Frontal cortex (tissue), 3 donors: ENCODE measurements at regions not wholly inside any gene's neighbourhood (a gene's known extent, or its start where the extent isn't known, plus 50 kb on each side); places are given as distances from the start of the nearest gene placed in this dataset.

Source experiments
- DNase-seq, 2 donors: peaks; one replicate each; pipeline ENCODE4 v3.0.0; 2012; ENCODE audit warnings: low spot score in 2 of 2
- FAIRE-seq: peaks from 2 replicates; lab custom pipeline; 2012; peaks lifted over from hg19 to GRCh38; lab: Jason Lieb, UNC
- donor health status: control.
- donor health status: control.
- donor health status: control.

DNA sequence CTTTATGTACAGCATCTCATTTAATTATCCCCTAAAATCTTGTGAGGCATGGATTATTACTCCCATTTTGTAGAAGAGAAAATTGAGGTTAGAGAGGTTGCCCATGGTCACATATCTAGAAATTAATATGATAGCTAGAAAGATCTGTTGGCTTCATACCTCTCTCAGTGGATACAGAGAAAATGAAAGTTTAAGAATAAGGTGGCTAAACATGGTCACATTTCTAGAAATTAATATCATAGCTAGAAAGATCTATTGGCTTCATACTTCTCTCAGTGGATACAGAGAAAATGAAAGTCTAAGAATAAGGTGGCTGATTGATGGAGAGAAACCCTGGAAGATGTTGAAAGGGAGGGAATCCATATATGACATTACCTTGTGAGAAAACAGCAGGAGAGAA, 260.7 kb upstream of the MAN1A1 start:
- DNase-seq (no peak), FAIRE-seq (no peak)

- DNase-seq (no peak), FAIRE-seq (no peak)
Observed at GRCh38 chr6:119609865-119610264, 260.3 kb upstream of the MAN1A1 start.

- FAIRE-seq, result no peak
- no peak for DNase-seq
Observed at GRCh38 chr6:119608994-119609393, 259.4 kb upstream of the MAN1A1 start.

DNA sequence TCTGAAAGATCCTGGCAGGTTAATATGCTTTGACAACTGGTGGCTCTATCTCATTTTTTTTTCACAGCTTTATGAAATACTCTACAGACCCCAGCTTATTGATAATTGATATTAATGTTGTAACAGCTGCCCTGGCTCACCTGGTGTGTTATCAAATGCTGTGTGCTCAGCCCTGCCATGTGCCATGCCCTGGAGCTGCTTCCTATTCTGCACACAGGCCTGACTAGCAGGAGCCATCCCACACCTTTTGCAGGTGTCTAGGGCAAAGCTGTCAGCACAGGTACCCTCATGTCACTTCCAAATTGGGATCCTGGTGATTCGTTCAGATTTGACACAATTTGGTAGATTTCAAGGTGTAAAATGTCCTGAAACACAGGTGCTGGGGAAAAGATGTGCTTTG, 254.6 kb upstream of the MAN1A1 start:
- DNase-seq, result no peak
- no peak for FAIRE-seq

GRCh38 chr6:119603501-119603900, 253.9 kb upstream of the MAN1A1 start:
- DNase-seq (no peak), FAIRE-seq (no peak)

- no peak for FAIRE-seq
- no peak for DNase-seq
Observed at GRCh38 chr6:119602215-119603178, 252.9 kb upstream of the MAN1A1 start.

DNA sequence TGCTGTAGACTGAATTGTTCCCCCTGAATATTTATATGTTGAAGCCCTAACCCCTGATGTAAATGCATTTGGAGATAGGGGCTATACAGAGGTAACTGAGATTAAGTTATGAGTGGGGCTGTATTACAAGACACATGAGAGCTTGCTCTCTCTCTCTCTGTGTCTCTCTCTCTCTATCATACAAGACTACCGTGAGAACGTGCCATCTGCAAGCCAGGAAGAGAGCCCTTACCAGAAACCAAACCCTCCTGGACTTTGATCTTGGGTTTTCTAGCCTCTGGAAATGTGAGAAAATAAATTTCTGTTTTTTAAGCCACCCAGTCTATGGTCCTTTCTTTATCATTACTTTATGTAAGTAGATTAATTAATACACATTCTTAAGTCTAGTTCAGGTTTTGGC, 249.3 kb upstream of the MAN1A1 start:
- DNase-seq (no peak), FAIRE-seq (no peak)

DNA sequence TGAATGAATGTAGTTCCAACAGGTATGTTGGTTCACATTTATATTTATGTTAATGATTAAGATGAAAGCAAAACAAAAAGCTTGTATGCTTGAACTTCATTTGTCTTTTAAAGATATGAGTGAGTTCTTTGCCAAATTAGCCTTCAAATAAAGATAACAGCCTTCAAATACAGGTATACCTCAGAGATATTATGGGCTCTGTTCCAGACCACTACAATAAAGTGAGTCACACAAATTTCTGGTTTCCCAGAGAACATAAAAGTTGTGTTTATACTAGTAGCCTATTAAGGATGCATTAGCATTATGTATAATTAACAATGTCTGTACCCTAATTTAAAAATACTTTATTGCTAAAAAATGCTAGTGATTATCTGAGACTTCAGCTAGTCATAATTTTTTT, 245.3 kb upstream of the MAN1A1 start:
- DNase-seq, result no peak
- FAIRE-seq, result no peak

GRCh38 chr6:119591235-119591634, 241.7 kb upstream of the MAN1A1 start:
- FAIRE-seq, result no peak
- DNase-seq, result no peak

- FAIRE-seq (no peak), DNase-seq (no peak)
Observed at GRCh38 chr6:119590066-119590465, 240.5 kb upstream of the MAN1A1 start.

DNA sequence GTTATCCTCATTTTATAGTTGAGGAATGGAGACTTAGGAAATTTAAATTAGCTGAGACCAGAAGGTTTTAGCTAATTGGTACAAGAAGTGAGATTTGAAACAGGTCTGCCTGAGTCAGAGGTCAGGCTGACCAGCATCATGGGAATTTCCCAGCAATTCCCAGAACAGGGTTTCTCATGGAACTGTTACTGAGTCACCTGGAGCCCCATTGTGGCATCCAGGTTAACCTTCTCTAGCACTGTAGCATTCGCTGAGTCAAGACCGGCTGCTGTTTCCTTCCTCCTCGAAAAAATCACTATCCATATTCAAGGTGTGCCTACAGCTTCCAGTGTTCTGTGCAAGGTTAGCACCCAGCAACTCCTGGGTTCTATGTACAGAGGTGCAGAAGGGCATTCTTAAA, 238.0 kb upstream of the MAN1A1 start:
- DNase-seq (no peak), FAIRE-seq (no peak)

- FAIRE-seq (no peak), DNase-seq (no peak)
Observed at GRCh38 chr6:119586250-119586882, 236.8 kb upstream of the MAN1A1 start.

DNA sequence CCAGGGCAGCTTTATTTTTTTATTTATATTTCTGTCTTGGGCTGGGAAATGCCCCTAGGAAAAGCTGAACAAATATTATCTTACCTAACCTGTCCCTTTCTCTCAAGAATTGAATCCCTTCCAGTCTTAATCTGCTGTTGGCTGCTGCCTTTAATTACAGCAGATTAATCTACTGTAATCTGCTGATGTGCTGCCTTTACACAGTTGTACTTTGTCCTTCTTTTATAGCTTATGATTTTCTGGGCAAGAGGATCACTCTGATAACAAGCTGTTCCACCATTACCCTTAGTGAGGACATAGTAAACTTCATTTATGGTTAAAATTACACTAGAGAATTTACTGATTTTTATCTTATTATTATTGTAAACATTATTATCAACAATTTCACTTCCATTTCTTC, 234.5 kb upstream of the MAN1A1 start:
- FAIRE-seq (no peak), DNase-seq (no peak)

DNA sequence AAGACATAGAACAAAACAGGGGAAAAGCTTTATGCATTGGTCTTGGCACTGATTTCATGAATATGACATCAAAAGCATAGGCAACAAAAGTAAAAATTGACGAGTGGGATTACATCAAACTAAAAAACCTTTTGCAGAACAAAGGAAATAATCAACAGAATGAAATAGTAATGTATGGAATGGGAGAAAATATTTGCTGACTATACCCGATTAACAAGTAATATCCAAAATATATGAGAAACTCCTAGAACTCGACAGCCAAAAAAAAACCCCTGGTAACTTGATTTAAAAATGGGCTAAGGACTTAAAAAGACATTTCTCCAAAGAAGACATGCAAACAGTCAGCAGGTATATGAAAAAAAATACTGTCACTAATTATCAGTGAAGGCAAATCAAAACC, 231.7 kb upstream of the MAN1A1 start:
- no peak for FAIRE-seq
- DNase-seq, result no peak

DNA sequence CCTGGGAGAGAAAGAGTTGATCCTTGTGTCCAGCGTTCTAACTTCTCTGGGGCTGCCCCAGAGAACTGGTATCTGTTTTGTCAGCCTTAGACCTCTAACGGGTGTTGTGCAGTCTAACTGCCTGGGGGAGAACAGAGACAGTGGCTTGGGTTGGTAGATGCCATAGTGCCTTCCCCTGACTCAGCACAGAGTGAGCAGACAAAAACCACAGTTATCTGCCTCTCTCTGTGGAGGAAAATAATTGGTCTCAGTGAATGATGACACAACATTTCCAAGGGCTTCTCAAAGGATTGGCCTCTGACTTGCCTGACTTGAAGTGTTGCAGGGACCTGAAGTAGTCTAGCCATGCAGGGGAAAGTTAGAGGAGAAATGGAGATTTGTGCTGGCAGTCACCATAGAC, 226.2 kb upstream of the MAN1A1 start:
- DNase-seq, result no peak
- no peak for FAIRE-seq

DNA sequence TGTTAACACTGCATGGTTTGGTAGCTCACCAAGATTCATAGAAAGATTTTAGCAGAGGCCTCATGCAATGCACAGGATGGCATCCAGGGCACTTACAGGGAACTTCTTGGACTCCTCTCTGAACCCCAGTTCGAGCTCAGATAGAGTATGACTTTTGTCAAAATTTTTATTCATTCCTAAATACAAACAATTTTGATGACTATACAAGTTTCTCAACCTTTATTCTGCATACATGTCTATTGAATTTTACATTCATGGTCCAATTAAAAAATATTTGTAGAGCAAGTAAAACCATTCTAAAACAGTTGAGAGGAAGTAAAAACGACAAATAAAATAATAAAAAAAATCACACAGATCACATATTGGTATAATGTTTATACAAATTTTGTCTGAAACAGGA, 219.0 kb upstream of the MAN1A1 start:
- DNase-seq (no peak), FAIRE-seq (no peak)

DNA sequence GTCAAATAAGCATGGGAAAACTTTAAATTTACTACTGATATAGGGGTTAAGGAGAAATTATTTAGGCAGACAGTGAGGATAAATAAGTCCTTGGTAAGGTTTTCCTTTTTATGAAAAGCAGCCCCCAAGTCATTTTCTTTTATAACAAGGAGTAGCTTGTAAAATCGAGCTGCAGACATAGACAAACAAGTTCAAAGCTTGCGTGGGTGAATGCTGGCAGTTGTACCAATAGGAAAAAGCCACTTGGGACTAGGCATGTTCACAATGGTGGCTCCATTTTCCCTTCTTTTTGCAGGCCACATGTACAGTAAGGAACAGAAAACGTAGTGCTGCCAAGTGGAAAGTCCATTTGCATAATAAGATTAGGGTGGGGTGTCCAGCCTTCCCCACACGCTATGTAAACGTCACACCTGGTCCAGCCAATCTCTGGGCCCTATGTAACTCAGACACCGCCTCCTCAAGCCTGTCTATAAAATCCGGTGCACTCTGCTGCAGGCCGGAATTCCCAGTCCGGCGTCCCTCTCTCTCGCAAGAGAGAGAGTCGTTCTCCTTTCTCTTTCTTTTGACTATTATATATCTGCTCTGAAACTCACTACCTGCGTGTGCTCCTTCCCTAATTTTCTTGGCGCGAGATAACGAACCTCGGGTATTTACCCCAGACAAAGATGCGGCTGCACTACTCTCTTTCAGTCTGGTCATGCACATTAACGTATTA, 217.1 kb upstream of the MAN1A1 start:
- DNase-seq (no peak), FAIRE-seq (no peak)

DNA sequence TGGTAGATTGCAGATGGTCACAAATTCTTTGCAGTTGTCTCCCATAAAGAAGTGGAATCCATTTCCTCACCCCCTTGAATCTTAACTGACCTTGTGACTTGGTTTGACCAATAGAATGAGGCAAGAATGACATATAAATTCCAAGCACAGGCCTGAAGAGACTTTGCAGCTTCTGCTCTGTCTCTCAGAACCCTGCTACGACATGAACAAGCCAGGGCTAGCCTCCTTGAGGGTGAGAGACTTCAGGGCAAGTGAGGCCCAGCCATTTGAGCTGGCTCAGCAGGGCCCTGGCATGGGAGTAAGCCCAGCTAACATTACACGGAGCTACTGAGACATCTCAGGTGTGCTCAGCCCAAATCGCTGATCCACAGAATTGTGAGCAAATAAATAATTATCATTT, 216.3 kb upstream of the MAN1A1 start:
- FAIRE-seq (no peak), DNase-seq (no peak)

DNA sequence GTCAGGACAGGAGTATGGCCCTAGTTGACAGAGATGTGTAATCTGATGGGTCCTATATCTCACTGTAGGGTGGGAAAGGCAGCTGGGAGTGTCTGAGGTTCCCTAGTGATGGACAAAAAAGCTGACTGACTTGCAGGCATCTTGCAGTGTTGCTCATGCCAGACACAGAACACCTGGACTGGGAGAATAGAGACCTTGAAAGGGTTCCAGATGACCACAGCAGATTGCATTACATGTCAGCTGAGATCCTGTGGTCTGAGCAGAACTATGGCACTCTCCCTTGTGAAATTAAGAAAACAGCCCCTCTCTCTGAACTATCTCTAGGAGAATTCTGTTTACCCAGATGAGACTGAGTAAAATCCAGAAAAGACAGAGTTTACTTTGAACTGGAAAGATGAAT, 212.6 kb upstream of the MAN1A1 start:
- FAIRE-seq, result no peak
- no peak for DNase-seq

GRCh38 chr6:119559586-119559985, 210.0 kb upstream of the MAN1A1 start:
- DNase-seq (no peak), FAIRE-seq (no peak)

GRCh38 chr6:119557239-119557638, 207.7 kb upstream of the MAN1A1 start:
- DNase-seq (no peak), FAIRE-seq (no peak)
